ENCODE measurements at regions not wholly inside any gene's neighbourhood (a gene's known extent, or its start where the extent isn't known, plus 50 kb on each side); places are given as distances from the start of the nearest gene placed in this dataset.
"Not testable (repeated sequence)": the region's sequence is repeated elsewhere in the genome, so short reads cannot be mapped to it uniquely, and the experiment has no call there.

DNA sequence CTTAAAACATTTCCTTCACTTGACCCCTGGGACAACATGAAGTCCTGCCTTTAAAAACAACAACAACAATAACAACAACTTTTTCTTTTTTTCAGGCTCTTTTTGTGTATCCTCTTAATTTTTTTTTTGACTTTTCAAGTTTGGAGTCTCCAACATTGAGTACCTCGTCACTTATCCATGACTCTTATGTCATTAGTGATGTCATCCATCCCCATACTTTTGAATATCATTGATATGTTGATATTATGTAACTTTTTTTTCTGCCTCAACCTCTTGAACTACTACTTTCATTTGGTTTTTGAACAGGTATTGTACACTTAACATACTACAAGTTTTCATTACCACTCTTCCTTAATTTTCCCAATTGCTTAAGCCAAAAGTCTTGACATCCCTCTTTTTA, 143.0 kb upstream of the ATXN7L3B start:
- TF ChIP-seq POLR2AphosphoS5 (IDR thresholded peaks at IDR 0.05) = no peak
- no peak for TF ChIP-seq POLR2A (IDR thresholded peaks at IDR 0.05)
- TF ChIP-seq, protein P1, sequence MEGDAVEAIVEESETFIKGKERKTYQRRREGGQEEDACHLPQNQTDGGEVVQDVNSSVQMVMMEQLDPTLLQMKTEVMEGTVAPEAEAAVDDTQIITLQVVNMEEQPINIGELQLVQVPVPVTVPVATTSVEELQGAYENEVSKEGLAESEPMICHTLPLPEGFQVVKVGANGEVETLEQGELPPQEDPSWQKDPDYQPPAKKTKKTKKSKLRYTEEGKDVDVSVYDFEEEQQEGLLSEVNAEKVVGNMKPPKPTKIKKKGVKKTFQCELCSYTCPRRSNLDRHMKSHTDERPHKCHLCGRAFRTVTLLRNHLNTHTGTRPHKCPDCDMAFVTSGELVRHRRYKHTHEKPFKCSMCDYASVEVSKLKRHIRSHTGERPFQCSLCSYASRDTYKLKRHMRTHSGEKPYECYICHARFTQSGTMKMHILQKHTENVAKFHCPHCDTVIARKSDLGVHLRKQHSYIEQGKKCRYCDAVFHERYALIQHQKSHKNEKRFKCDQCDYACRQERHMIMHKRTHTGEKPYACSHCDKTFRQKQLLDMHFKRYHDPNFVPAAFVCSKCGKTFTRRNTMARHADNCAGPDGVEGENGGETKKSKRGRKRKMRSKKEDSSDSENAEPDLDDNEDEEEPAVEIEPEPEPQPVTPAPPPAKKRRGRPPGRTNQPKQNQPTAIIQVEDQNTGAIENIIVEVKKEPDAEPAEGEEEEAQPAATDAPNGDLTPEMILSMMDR (IDR thresholded peaks at IDR 0.05 in 8 of 11, conservative IDR thresholded peaks at IDR 0.05 in 3 of 11) = no peak
- intact Hi-C loops (cut with DNase I; ENCODE audit: low total_unique reads) = no loop called here
- no peak overlapping the region for H3K4me3 ChIP-seq
- 59 to 84% (median 75%) methylated on average over 1 of the region's 1 CpG for WGBS, 5 donors
- H3K27ac ChIP-seq = no peak overlapping the region
- H3K36me3 ChIP-seq = no peaks in the 10 kb centered on the region
- H3K4me1 ChIP-seq = no peaks in the 10 kb centered on the region
- peaks cover 0 to 25% (median 10%) of the 10 kb centered on the region in 8 donors for H3K9me3 ChIP-seq
- DNase-seq = no peak
- no peaks in the 10 kb centered on the region for H3K27me3 ChIP-seq (replicated peaks in 1 of 7)

DNA sequence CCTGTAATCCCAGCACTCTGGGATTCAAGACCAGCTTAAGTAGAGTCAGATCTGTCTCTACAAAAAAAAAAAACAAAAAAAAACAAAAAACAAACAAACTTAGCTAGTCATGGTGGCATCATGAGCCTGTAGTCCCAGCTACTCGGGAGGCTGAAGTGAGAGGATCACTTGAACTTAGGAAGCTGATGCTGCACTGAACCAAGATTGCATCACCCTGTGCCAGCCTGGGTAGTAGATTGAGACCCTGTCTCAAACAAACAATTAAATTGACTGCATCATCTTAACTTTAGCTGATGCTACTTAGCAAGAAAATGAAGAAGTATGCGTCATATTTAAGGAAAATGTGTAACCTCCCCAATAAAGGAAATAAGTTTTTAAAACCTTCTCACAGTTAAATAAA, 136.6 kb upstream of the ATXN7L3B start:
- DNase-seq = no peak
- WGBS, 5 donors = 83 to 96% (median 86%) methylated on average over 2 of the region's 2 CpGs
- H3K4me3 ChIP-seq = no peak overlapping the region
- H3K4me1 ChIP-seq = no peaks in the 10 kb centered on the region
- no peaks in the 10 kb centered on the region for H3K27me3 ChIP-seq (replicated peaks in 1 of 7)
- TF ChIP-seq POLR2A (IDR thresholded peaks at IDR 0.05) (no peak), POLR2AphosphoS5 (IDR thresholded peaks at IDR 0.05) (no peak)
- TF ChIP-seq, protein P1 (IDR thresholded peaks at IDR 0.05 in 8 of 11, conservative IDR thresholded peaks at IDR 0.05 in 3 of 11) = no peak
- H3K27ac ChIP-seq = no peak overlapping the region
- H3K36me3 ChIP-seq = no peaks in the 10 kb centered on the region
- intact Hi-C loops (cut with DNase I; ENCODE audit: low total_unique reads) = no loop called here
- H3K9me3 ChIP-seq = no peaks in the 10 kb centered on the region

DNA sequence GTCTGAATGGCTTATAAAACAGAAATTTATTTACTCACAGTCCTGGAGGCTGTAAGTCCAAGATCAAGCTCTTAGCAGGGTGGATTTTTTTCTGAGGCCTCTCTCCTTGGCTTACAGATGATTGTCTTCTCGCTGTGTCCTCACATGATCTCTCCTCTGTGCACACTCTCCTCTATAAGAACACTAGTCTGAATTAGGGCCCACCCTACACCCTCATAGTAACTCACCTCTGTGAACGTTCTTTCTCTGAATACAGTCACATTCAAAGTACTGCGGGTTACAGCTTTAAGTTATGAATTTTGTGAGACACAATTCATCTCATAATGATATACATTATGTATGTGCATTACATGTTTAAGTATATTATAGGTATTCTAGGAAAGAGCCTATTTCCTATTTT, 135.7 kb upstream of the ATXN7L3B start:
- Histone ChIP-seq H3K36me3 (no peaks in the 10 kb centered on the region), H3K27ac (no peak overlapping the region)
- intact Hi-C loops (cut with DNase I; ENCODE audit: low total_unique reads) = no loop called here

DNA sequence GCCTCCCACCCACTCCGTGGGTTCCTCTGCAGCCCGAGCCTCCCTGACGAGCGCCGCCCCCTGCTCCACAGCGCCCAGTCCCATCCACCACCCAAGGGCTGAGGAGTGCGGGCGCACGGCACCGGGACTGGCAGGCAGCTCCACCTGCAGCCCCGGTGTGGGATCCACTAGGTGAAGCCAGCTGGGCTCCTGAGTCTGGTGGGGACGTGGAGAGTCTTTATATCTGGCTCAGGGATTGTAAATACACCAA, 134.5 kb upstream of the ATXN7L3B start:
- H3K36me3 ChIP-seq; H3K4me1 ChIP-seq; H3K27me3 ChIP-seq (replicated peaks in 1 of 7); H3K27ac ChIP-seq; intact Hi-C loops (cut with DNase I; ENCODE audit: low total_unique reads); H3K9me3 ChIP-seq; DNase-seq; H3K4me3 ChIP-seq: not testable (repeated sequence)
- WGBS, 5 donors = 79 to 93% (median 85%) methylated on average over 11 to 12 of the region's 12 CpGs; no CpG with 5 or more reads in 1 of the 5 donors

More for the DNA sequence above, 135.7 kb upstream of the ATXN7L3B start:
- no peak overlapping the region for H3K4me3 ChIP-seq
- TF ChIP-seq POLR2AphosphoS5 (IDR thresholded peaks at IDR 0.05) (no peak), POLR2A (IDR thresholded peaks at IDR 0.05) (no peak)
- TF ChIP-seq, protein P1 (IDR thresholded peaks at IDR 0.05 in 8 of 11, conservative IDR thresholded peaks at IDR 0.05 in 3 of 11) = no peak
- WGBS, 5 donors = 79 to 92% (median 86%) methylated on average over 3 of the region's 3 CpGs
- no peaks in the 10 kb centered on the region for H3K27me3 ChIP-seq (replicated peaks in 1 of 7)
- H3K9me3 ChIP-seq = no peaks in the 10 kb centered on the region
- no peaks in the 10 kb centered on the region for H3K4me1 ChIP-seq
- DNase-seq = no peak

DNA sequence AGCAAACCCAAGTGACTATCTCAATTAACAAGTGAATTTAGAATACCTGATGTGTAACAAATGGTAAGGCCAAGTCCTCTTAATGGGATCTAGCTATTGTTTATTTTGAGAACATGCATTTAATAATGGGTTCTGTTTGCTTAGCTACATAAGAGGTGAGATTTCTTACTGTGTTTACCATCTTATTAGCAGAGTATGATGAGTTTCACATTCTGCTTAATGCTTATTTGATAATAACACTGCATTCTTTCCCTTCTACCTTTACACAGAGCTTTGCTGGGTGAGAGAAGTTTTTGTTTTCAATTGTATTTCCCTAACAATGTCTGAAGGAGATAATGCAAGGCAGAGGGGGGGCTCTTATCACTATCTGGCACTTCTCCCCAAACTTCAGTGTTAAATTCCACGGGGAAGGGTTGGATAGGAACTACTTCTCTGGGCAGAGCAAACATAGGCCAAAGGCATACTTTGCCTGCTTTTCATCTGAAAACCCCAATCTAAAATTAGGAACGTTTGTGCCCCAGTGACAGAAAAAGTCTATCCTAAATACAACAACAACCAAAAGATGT, 129.0 kb upstream of the ATXN7L3B start:
- no peaks in the 10 kb centered on the region for H3K4me1 ChIP-seq
- no peak for DNase-seq
- H3K27me3 ChIP-seq (replicated peaks in 1 of 7) = no peaks in the 10 kb centered on the region
- H3K4me3 ChIP-seq = no peak overlapping the region
- H3K27ac ChIP-seq = no peak overlapping the region
- 25 to 53% (median 39%) methylated on average over 2 of the region's 2 CpGs for WGBS, 5 donors
- intact Hi-C loops (cut with DNase I; ENCODE audit: low total_unique reads) = no loop called here
- H3K9me3 ChIP-seq = no peaks in the 10 kb centered on the region
- TF ChIP-seq POLR2A (IDR thresholded peaks at IDR 0.05) = no peak
- TF ChIP-seq POLR2AphosphoS5 (IDR thresholded peaks at IDR 0.05) = no peak
- TF ChIP-seq, protein P1 (IDR thresholded peaks at IDR 0.05 in 8 of 11, conservative IDR thresholded peaks at IDR 0.05 in 3 of 11) = no peak
- no peaks in the 10 kb centered on the region for H3K36me3 ChIP-seq

All from spleen (tissue), 11 donors.